Limb (tissue), 2 donors: ENCODE measurements at regions not wholly inside any gene's neighbourhood (a gene's known extent, or its start where the extent isn't known, plus 50 kb on each side); places are given as distances from the start of the nearest gene placed in this dataset.
"Not testable (repeated sequence)": the region's sequence is repeated elsewhere in the genome, so short reads cannot be mapped to it uniquely, and the experiment has no call there.

Experiments
- DNase-seq, 2 donors: peaks; one replicate each; pipeline ENCODE4 v3.0.0-alpha.2; 2016; ENCODE audit errors: extremely low spot score in 2 of 2

DNA sequence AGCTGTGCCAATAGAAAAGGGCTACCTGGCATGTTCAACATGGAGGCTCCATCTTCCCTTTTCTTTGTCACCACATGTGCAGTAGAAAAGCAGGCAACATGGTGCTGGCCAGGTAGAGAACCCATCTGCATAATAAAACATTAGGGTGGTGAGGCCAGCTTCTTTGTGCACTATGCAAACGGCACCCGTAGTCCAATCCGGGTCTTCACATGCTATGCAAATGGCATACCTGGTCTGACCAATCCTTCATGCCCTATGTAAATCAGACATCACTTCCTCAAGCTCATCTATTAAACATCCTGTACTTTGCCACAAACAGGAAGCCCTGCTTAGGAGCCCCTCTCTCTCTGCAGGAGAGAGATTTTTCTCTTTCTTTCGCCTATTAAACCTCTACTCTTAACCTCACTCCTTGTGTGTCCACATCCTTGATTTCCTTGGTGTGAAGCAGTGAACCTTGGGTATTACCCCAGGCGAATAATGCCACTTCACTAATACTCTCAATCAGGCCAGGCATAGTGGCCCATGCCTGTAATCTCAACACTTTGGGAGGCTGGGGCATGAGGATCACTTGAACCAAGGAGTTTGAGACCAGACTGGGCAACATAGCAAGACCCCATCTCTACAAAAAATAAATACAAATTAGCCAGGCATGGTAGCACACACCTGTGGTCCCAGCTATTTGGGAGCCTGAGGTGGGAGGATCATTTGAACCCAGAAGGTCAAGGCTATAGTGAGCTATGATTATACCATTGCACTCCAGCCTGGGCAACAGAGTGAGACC is 111.3 kb upstream of the MRI1 start:
- no peak for DNase-seq

DNA sequence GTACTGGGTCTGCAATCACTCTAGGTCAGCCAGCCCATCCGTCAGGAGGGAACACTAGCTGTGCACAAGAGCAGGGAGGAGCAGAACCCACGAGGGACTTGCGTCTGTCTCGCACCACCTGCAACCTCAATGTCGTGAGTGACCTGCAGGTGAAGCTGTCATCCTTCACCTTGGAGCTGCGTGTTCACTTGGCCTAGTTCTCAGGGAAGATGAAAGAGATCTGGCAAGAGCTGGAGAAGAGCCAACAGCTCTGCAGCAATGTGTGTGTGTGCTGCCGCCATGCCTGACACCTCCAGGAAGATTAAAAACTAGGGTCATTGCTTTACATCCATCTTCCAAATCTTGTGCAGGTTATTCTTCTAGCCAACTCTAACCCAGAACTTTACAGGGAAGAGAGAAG is 117.6 kb upstream of the MRI1 start:
- no peak for DNase-seq

DNA sequence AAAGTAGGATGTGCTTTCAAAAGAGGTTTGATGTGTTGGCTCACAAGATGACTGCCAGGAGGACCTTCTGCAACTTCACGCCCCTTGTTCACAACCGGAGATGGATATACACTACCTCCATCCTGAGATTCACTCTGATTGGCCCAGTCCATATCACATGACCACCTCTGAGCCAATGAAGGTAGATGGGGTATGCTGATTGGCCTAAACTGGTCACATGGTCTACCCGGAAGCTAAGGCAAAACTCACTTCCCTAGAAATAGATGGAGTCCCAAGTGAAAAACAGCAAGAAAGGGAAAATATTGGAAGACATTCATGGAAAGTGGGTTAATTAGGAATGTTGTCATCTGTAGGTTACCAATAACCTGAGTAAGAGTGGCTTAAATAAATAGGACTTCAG is 119.7 kb upstream of the MRI1 start:
- no peak for DNase-seq

DNA sequence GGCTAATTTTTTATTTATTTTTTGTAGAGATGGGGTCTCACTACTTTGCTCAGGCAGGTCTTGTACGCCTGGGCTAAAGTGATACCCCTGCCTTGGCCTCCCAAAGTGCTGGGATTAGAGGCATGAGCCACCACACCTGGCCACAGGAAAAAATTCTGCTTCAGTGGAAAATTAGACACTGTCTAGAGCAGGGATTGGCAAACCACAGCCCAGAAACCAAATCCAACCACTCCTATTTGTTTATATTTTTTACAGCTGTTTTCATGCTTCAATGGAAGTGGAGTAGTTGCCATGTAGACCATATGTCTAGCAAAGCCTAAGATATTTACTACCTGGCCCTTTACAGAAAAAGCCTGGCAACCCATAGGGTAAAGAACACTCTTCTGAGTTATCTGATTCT is 123.7 kb upstream of the MRI1 start:
- no peak for DNase-seq

DNA sequence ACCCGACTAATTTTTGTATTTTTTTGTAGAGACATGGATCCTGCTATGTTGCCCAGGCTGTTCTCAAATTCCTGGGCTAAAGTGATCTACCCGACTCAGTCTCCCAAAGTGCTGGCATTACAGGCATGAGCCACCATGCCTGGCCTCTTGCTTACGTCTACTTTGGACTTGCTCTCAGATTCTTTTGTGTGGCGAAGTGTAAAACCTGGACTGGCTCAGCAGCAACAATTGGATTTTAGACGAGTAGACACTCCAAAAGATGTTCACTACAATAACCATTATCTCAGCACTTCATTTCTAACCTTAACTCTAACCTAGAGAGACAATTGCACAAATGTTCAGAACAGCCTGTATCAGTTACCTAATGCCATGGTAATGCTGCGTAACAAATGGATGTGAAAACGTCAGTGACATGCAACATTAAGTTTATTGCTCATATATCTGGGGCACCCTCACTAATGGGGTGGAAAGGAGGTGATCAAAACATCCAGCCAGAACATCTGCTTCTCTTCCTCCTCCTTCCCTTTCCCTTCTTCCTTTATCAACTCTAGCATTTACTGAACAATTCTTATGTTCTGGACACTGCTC is 124.9 kb upstream of the MRI1 start:
- DNase-seq, result no peak

DNA sequence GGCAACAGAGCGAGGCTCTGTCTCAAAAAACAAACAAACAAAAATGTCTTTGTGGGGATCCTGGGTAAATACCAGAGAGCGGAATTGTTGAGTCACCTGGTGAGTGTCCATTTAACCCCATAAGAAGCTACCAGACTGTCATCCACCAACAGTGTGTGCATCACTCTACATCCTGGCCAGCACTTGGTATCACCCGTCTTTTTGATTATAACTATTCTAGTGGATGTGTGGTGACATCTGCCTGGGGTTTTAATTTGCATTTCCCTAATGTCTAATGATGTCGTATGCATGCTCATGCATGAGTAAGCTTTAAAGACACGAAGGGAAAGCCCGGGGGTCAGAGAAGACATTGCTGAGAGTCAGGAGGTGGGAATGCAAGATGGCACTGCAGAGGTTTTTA is 126.7 kb upstream of the MRI1 start:
- no peak for DNase-seq

DNA sequence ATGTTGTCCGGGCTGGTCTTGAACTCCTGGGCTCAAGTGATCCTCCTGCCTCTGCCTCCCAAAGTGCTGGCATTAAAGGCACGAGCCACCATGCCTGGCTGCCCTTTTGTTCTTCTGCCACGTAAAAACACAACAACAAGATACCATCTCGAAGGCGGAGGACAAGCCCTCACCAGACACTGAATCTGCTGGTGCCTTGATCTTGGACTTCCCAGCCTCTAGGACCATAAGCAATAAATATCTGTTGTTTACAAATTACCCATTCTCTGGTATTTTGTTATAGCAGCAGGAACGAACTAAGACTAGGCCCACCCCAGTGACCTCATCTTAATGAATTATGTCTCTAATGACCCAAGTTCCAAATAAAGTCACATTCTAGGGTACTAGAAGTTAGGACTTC is 128.4 kb upstream of the CACNA1A start:
- no peak for DNase-seq

DNA sequence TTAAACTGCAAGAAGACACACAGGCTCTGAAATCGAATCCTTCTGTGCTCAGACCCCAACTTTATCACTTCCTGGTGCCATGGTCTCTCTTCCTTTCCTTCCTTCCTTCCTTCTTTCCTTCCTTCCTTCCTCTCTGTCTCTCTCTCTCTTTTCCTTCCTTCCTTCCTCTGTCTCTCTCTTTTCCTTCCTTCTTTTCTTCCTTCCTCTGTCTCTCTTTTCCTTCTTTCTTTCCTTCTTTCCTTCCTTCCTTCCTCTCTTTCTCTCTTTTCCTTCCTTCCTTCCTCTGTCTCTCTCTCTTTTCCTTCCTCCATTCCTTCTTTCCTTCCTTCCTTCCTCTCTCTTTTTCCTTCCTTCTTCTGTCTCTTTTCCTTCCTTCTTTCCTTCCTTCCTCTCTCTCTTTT is 127.2 kb upstream of the CACNA1A start:
- no peak for DNase-seq

DNA sequence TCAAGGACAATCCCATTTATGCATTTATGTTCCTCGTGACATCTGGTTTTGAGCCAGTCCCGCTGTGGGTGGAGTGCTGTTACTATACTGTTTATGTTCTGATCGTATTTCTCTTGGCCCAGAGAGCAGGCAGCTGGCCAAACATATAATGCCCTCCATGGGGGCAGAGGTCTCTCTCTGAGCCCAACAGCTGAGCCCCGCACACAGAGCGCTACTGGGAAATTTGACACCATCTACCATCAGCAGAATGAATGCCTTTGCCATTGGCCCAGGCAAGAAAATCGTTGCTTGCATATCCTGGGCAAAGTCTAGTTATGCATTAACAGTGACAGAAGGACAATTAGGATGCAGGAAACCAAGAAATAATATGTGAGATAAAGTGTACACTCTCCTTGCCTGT is 126.8 kb upstream of the CACNA1A start:
- peak; percentile 76 to 82 for DNase-seq

DNA sequence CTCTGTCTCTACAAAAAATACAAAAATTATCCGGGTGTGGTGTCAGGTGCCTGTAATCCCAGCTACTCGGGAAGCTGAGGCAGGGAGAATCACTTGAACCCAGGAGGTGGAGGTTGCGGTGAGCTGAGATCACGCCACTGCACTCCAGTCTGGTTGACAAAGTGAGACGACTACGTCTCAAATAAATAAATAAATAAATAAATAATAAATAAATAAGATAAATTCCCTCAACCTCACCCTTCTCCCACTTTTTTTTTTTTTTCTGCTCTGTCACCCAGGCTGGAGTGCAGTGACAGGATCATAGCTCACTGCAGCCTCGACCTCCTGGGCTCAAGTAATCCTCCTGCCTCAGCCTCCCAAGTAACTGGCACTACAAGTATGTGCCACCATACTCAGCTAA is 125.9 kb upstream of the CACNA1A start:
- not testable (repeated sequence) for DNase-seq

DNA sequence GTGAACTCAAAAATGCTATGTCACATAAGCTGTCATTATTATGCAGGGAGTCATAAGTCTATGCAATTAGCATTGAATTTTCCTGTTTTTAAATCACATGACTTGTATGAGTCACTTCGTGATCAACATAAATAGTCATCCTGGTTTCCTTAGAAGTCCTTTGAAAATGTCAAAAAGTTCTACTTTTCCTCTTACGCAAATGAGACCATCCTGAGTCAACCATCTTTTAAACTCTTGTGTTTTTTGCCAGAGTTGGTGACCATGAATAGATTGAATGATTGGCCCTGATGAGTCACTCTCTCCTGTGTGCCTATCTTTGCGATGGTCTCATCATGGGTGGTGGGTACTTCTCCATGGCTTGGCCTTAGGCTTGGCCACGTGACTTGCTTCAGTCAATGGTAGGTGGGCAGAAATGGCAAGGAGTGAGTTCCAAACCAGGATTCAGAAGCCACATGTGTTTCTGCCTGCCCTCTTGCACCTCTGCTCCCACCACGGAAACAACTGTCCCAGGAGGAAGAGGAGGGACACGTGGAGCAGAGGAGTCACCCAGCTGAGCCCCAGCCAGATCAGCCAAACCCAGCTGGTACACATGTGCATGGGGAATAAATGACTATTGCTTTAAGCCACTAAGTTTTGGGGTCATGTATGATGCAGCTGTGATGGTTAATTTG is 123.5 kb upstream of the CACNA1A start:
- DNase-seq, result no peak

DNA sequence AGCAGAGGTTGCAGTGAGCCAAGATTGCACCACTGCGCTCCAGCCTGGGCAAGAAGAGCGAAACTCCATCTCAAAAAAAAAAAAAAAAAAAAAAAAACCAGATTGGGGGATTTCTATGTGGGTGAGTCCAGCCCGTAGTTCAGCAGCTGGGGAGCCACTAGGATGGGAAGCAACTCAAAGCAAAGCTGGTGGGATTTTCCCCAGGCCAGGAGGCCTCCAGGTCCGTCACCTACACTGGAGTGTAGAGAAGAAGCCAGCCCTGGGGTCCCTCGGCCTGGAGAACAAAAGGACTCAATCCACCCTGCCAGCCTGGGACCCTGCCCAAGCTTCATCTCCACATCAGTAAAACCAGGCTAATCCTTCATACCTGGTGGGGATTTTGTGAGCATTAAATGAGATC is 121.3 kb upstream of the CACNA1A start:
- DNase-seq, result no peak

DNA sequence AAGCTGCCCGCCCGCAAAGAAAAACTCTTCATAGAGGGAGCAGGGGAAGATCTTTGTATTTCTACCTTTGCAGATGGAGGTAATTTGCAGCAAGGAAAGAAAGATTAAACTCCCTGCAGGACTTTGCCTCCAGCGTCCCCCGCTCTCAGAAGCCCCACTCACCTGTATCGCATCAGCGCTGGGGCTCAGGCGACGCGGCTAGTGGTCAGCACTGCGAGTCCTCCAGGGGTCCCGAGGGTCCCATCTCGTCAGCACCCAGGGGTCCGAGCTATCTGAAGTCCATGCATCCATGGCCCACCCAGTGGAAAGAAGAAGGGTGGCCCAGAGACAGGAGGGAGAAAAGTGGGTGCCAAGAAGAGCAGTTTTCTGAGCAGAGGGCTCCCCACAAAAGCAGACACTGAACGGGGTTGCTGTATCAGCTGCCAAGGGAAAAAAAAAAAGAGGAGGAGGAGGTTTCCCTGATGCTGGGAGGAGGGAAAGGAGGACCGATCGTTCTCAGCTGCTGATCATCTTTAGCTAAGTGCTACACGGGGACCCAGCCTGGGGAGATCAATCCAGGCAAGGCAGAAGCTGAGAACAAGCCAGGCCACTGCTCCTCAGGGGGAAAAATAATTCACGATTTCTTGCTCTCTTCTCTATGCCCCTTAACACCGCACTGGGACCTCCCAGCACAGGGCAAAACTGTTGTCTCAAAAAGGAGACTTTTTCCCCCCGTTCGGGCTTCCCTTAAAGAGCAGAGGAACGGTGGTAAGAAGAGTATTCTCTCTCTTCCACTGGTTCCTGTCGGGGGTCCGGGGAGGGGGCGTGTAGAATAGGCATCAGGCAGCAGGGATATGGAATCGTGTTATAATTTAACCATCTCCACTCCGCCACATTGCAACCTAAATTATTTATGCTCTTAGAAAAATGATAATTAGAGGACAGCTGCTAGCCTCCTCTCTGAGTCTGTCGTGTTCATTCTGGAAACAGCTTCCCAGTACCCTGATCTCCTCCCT is 117.7 kb upstream of the CACNA1A start:
- peak in 1 of 2 donors; percentile 36 for DNase-seq

DNA sequence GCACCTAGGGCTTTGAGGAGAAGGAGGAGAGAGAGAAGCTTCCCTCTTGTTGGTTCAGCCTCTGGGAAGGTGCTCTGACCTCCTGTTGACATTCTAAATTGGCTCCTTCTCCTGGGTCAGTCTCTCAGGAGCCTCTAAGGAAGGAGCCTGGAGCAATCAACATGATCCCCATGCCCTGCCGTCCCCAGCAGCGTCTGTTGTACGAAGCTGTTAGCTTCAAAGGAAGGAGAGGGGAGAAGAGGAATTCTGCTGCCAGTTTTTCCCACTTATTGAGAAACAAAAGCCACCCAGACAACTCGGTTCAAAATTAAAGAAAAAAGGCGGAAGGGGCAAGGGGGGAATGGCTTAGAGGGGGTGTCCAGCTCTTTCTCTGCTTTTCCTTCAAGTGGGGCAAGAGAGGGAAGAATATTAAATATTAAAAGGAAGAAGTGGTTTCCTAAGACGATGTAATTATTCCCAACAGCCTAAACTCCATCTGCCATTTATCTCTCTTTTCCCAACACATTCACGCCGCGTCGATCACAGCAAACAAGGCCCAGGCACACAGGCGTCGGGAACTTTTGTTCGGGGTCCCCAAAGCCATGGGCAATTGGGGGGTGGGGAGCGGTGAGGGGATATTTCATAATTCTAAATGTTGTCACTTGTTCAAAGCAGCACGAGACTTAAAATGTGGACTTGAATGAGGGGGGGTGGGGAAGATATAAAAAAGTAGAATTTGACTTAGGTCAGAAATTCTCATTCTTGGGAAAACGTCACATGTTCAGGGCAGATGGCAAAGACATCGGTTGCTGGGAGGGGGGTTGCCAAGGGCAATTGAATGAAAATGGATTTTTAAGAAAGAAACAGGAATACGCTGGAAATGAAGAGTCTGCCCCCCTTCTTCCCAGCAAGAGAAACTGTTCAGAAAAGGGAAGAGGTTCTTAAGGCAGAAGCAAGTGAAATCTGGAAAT is 116.8 kb upstream of the CACNA1A start:
- DNase-seq, result no peak

DNA sequence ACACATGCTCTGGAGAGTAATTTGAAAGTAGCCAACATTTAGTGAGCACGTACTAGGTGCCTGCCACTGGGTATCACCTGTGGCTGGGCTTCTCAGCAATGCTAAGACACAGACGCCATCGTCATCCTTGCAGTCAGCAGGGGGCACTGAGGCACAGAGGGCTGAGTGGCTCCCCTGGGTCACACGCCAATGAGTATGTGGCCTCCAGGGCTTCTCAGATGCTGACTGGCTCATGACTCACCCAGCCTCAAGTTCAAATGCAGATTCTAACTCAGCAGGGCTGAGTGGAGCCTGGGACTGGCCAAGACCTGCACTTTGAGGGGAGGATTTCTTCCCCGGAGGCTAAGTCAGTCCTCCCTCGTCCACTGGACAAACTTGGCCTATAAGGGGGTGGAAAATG is 115.1 kb upstream of the CACNA1A start:
- DNase-seq, result no peak

DNA sequence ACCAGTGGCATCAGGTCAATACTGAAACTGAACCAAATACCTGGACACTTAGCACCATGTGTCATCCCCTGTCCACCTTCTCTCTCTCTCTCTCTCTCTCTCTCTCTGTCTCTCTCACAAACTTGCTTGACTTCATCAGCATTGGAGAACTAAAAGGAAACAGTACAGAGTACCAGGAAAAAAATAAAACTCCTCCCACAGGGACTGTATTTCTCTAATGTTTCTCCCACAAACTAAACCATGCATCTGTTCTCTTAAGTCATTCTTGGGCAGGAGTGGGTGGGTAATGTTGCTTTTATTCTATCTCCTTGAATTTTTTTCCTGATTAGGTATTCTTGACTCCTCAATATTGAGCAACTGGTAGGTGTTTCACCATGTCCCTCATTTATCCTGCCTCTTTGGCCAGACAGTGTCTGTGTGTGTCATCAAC is 112.9 kb upstream of the CACNA1A start:
- no peak for DNase-seq

DNA sequence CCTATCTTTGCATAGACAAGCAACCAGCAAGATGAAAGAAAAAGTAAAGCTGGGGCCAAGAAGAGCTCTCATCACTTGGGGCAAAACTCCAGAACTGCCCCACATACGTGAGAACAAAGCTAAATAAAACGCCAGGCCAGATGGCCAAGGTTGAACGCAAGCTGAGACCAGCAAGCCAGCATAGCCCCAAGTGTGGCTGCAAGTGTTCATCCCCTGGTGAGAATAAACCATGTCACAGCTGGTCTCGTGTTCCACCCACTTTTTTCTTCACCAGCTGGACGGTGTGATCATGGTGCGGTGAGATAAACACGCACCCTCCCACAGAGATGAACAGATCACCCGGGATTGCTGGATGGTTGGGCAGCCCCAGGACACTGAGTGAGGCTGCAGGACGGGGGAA is 109.6 kb upstream of the CACNA1A start:
- no peak for DNase-seq

DNA sequence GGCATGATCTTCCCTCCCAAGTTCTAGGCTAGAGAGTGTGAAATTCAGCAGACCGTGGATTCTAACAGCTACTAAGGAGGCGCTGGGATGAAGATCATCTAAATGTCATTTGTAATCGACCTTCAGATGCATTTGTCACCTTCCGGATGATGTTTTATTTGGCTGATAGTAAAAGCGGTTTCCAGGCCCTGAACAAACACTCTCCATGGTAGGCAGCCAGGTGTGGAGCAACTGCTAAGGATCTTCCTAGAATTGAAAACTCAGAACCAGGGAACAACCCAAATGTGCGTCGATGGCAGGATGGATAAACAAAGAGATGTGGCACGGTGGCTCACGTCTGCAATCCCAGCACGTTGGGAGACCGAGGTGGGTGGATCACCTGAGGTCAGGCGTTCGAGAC is 107.2 kb upstream of the CACNA1A start:
- no peak for DNase-seq

DNA sequence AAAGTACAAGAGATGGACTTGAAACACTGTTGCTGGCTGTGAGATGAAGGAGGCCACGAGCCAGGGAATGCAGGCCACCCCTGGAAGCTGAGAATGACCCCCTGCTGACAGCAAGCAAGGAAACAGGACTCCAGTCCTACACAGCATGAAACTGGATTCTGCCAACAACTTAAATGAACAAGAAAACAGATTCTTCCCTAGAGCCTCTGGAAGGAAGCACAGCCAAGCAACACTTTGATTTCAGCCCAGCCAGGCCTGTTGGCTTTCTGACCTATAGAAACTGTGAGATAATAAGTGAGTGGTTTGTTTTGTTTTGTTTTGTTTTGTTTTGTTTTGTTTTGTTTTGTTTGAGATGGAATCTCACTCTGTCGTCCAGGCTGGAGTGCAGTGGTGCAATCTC is 105.3 kb upstream of the CACNA1A start:
- no peak for DNase-seq

DNA sequence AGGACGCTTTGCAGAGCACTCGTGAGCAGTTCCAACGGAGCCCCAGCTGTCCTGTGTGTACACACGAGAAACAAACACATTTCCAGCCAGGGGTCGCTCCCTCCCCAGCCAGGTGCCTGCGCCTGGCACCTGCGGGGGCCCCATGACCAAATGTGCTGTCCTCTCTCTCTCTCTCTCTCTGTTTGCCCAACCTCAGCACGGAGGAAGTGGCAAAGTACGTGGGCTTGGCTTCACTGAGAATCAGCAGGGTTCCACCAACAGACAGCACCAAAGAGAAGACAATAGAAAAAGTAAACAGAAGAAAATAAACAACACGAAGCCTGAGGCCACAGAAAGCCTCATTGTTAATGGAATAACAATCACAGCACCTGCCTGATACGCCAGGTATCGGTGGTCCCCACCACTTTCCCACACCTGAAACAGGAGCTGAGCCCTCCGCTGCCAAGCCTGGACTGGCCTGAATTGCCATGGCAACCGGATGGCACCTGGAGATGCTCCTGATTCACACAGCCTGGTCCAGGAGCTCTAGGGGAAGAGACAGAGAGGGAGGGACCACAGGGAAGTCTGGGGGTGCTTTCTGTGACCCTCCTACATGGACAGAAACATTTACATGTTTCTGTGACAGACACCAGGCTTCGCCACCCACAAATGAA is 103.9 kb upstream of the CACNA1A start:
- DNase-seq, result no peak
